ENCODE measurements at regions not wholly inside any gene's neighbourhood (a gene's known extent, or its start where the extent isn't known, plus 50 kb on each side); places are given as distances from the start of the nearest gene placed in this dataset.

- no peak for TF ChIP-seq CTCF (IDR thresholded peaks at IDR 0.05; ENCODE audit: poor library complexity)
- no peak for TF ChIP-seq EZH2 (IDR thresholded peaks at IDR 0.05; ENCODE audit: borderline replicate concordance)
- TF ChIP-seq EZH2phosphoT487 (IDR thresholded peaks at IDR 0.05; ENCODE audit: low read depth, severe bottlenecking, unreplicated experiment) = no peak
These were observed 376.5 kb upstream of the PRKCQ start for GRCh38 chr10:6956562-6956961.
